ENCODE measurements at regions not wholly inside any gene's neighbourhood (a gene's known extent, or its start where the extent isn't known, plus 50 kb on each side); places are given as distances from the start of the nearest gene placed in this dataset.

DNA sequence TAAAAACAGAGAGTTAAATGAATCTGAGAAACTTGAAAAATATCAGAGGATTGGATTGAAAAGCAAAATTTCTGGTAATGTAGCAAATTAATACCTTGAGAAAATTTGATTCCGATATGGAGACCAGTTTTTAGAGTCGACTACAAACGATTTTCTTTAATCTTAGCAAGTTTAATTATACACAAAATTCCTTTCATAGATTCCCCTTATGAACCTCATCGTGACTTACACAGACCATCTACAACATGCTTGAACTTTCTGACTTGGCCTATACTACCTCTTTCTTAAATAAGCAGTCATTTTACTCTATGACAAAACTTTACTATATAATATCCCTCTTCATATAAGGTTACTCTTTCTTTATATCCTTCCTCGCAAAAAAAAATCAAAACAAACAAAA lies 769.6 kb upstream of the CRIM1 start:
- Histone ChIP-seq H3K27me3 (ENCODE audit: insufficient read depth, low read depth, low read length) (no peaks in the 10 kb centered on the region), H3K9me2 (ENCODE audit: insufficient read depth, low read length) (no peaks in the 10 kb centered on the region), H3K4me2 (ENCODE audit: low read length) (no peak overlapping the region), H3K9me3 (ENCODE audit: low read length) (no peaks in the 10 kb centered on the region), H3K36me3 (ENCODE audit: insufficient read depth, low read length) (no peaks in the 10 kb centered on the region), H3K9ac (ENCODE audit: low read length) (no peak overlapping the region), H3K27ac (ENCODE audit: low read length) (no peak overlapping the region), H3K79me2 (replicated peaks; ENCODE audit: insufficient read depth, low read length) (no peaks in the 10 kb centered on the region), H3K4me3 (ENCODE audit: low read length) (no peak overlapping the region), H4K20me1 (ENCODE audit: insufficient read depth) (no peaks in the 10 kb centered on the region), H2AFZ (ENCODE audit: low read depth, low read length) (no peak overlapping the region), H3F3A (ENCODE audit: insufficient read depth, low read length, poor library complexity, severe bottlenecking) (no peaks in the 10 kb centered on the region)
- TF ChIP-seq, protein P1, sequence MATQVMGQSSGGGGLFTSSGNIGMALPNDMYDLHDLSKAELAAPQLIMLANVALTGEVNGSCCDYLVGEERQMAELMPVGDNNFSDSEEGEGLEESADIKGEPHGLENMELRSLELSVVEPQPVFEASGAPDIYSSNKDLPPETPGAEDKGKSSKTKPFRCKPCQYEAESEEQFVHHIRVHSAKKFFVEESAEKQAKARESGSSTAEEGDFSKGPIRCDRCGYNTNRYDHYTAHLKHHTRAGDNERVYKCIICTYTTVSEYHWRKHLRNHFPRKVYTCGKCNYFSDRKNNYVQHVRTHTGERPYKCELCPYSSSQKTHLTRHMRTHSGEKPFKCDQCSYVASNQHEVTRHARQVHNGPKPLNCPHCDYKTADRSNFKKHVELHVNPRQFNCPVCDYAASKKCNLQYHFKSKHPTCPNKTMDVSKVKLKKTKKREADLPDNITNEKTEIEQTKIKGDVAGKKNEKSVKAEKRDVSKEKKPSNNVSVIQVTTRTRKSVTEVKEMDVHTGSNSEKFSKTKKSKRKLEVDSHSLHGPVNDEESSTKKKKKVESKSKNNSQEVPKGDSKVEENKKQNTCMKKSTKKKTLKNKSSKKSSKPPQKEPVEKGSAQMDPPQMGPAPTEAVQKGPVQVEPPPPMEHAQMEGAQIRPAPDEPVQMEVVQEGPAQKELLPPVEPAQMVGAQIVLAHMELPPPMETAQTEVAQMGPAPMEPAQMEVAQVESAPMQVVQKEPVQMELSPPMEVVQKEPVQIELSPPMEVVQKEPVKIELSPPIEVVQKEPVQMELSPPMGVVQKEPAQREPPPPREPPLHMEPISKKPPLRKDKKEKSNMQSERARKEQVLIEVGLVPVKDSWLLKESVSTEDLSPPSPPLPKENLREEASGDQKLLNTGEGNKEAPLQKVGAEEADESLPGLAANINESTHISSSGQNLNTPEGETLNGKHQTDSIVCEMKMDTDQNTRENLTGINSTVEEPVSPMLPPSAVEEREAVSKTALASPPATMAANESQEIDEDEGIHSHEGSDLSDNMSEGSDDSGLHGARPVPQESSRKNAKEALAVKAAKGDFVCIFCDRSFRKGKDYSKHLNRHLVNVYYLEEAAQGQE (IDR thresholded peaks at IDR 0.05; ENCODE audit: borderline replicate concordance): no peak
- TF ChIP-seq RAD21 (conservative IDR thresholded peaks at IDR 0.05) (no peak), EZH2 (IDR thresholded peaks at IDR 0.05; ENCODE audit: borderline replicate concordance, insufficient read depth, low read length, poor library complexity, severe bottlenecking) (no peak), SMC3 (conservative IDR thresholded peaks at IDR 0.05; ENCODE audit: poor library complexity) (no peak), POLR2AphosphoS5 (IDR thresholded peaks at IDR 0.05) (no peak), EP300 (conservative IDR thresholded peaks at IDR 0.05; ENCODE audit: poor library complexity, severe bottlenecking) (no peak)
- TF ChIP-seq, protein P2, sequence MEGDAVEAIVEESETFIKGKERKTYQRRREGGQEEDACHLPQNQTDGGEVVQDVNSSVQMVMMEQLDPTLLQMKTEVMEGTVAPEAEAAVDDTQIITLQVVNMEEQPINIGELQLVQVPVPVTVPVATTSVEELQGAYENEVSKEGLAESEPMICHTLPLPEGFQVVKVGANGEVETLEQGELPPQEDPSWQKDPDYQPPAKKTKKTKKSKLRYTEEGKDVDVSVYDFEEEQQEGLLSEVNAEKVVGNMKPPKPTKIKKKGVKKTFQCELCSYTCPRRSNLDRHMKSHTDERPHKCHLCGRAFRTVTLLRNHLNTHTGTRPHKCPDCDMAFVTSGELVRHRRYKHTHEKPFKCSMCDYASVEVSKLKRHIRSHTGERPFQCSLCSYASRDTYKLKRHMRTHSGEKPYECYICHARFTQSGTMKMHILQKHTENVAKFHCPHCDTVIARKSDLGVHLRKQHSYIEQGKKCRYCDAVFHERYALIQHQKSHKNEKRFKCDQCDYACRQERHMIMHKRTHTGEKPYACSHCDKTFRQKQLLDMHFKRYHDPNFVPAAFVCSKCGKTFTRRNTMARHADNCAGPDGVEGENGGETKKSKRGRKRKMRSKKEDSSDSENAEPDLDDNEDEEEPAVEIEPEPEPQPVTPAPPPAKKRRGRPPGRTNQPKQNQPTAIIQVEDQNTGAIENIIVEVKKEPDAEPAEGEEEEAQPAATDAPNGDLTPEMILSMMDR (IDR thresholded peaks at IDR 0.05; ENCODE audit: poor library complexity, severe bottlenecking): no peak

DNA sequence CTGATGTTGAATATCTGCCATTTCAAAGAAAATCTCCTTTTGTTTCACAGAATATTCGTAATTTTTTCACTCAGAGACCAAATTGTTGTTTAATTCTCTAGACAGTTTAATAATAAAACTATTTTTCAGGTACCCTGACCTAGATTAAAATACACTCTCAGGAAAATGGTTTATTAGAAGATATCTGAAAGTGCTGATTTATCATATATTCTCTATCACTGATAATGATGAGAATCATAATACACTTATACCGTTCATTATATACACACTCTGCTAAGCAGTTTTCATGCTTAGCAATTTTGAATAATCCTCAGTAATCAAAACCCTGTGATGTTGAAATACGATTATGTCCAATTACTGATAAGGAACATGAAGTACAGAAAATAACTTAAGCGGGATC lies 772.9 kb upstream of the CRIM1 start:
- H3K9me3 ChIP-seq (ENCODE audit: low read length): no peaks in the 10 kb centered on the region
- H3K27ac ChIP-seq (ENCODE audit: low read length): no peak overlapping the region
- no peak overlapping the region for H3K9ac ChIP-seq (ENCODE audit: low read length)
- no peaks in the 10 kb centered on the region for H3F3A ChIP-seq (ENCODE audit: insufficient read depth, low read length, poor library complexity, severe bottlenecking)
- H4K20me1 ChIP-seq (ENCODE audit: insufficient read depth): no peaks in the 10 kb centered on the region
- no peak overlapping the region for H3K4me3 ChIP-seq (ENCODE audit: low read length)
- H3K4me2 ChIP-seq (ENCODE audit: low read length): no peak overlapping the region
- H3K27me3 ChIP-seq (ENCODE audit: insufficient read depth, low read depth, low read length): no peaks in the 10 kb centered on the region
- no peak overlapping the region for H2AFZ ChIP-seq (ENCODE audit: low read depth, low read length)
- H3K36me3 ChIP-seq (ENCODE audit: insufficient read depth, low read length): no peaks in the 10 kb centered on the region
- H3K79me2 ChIP-seq (replicated peaks; ENCODE audit: insufficient read depth, low read length): no peaks in the 10 kb centered on the region
- TF ChIP-seq EP300 (conservative IDR thresholded peaks at IDR 0.05; ENCODE audit: poor library complexity, severe bottlenecking): no peak
- TF ChIP-seq TAF1 (IDR thresholded peaks at IDR 0.05; ENCODE audit: low read depth): no peak
- TF ChIP-seq, protein P2 (IDR thresholded peaks at IDR 0.05; ENCODE audit: poor library complexity, severe bottlenecking): no peak
- TF ChIP-seq MXI1 (conservative IDR thresholded peaks at IDR 0.05; ENCODE audit: poor library complexity, severe bottlenecking): no peak
- TF ChIP-seq, protein P1 (IDR thresholded peaks at IDR 0.05; ENCODE audit: borderline replicate concordance): no peak
- no peak for TF ChIP-seq RAD21 (conservative IDR thresholded peaks at IDR 0.05)
- TF ChIP-seq EZH2 (IDR thresholded peaks at IDR 0.05; ENCODE audit: borderline replicate concordance, insufficient read depth, low read length, poor library complexity, severe bottlenecking): no peak
- TF ChIP-seq POLR2AphosphoS5 (IDR thresholded peaks at IDR 0.05): no peak
- no peak for TF ChIP-seq SMC3 (conservative IDR thresholded peaks at IDR 0.05; ENCODE audit: poor library complexity)
- H3K9me2 ChIP-seq (ENCODE audit: insufficient read depth, low read length): no peaks in the 10 kb centered on the region
